ENCODE measurements at regions not wholly inside any gene's neighbourhood (a gene's known extent, or its start where the extent isn't known, plus 50 kb on each side); places are given as distances from the start of the nearest gene placed in this dataset.
A peak's percentile ranks its signal among the peaks of the same experiment; 100 is the strongest.

DNA sequence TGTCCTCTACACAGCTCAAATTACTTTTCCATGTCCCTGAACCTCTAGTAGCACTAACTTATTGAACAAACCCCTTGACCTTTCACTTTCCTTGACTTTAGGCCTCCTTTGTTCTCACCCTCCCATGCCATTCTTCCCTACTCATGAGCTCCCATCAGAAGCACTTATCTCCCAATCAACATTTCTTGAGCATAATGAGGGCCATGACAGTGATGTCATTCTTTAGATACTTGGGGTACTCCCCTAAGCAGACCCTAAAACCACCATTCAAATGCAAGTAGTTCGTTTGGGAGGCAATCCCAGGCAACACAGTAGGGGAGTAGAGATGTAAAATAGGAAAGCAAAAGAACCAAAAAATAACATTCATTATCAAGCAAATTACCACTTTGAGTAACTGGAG is 115.9 kb upstream of the ARHGAP28 start:
- DNase-seq, result no peak

DNA sequence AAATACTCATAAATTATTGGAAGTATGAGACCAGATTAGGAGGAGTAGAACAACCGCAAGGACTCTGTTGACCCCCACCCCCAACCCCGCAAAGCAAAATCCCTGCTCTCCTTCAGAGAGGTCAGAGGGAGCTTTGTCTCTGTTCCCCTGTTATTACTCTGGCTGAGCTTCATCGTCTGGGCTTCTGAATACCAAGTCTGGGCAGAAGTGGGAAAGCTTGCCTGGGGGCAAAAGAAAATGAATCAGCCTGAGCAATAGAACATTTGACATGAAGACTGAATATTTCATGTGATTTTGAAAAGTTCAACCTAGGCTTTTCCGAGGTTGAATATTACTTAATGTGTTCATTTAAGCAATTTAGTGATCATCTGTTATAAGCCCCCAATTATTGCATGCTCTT is 114.6 kb upstream of the ARHGAP28 start:
- no peak for DNase-seq

DNA sequence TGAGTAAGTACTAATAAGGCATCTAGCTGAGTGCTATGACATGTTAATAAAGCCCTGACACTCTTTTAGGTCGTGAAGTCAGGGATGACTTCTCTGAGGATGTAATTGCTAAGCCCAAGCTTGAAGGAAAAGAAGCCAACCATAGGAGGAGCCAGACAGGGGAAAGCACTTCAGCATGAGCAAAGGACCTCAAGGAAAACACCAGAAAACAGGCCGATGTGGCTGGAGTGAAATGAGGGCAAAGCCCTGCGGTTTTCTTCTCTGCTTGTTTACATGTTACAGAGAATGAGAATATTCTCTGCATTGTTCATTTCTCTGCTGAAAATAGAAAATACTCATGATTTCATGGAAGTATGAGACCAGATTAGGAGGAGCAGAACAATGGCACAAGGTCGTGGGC is 112.5 kb upstream of the ARHGAP28 start:
- DNase-seq, result no peak

DNA sequence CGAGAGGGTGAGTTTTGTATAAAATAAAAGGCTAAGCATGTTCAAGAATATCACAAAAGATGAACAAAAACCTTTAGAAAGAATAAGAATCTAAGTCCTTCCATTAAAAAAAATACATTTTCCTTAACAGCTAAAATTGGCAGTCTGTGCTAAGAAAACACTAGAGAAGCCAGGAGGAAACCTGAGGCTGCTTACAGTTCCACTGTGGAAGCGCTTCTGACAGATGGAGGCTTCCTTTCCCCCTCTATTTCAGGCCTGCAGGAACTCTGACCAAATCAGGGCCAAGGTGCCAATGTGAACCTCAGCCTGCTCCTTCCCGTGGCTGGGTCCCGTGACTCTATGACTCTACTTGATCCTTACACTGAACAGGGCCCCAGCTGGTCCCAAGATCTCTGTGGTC is 108.1 kb upstream of the ARHGAP28 start:
- DNase-seq, result no peak

DNA sequence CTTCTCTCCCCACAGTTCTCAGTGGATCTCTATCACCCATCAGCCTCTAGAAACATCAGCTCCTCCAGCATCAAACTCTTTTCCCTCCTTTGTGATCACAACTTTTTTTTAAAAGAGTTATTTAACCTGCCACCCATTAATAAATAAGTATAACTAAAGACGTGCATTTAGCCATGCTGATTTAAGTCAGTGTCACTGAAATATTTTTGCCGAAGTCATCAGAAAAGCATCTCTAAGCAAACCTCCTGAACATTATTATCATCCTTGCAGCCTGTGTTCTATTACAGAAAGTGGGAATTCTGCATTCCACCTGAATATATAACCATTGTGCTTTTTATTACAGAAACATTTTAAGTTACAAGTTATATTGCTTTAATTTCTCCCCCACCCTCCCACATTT is 106.2 kb upstream of the ARHGAP28 start:
- no peak for DNase-seq

DNA sequence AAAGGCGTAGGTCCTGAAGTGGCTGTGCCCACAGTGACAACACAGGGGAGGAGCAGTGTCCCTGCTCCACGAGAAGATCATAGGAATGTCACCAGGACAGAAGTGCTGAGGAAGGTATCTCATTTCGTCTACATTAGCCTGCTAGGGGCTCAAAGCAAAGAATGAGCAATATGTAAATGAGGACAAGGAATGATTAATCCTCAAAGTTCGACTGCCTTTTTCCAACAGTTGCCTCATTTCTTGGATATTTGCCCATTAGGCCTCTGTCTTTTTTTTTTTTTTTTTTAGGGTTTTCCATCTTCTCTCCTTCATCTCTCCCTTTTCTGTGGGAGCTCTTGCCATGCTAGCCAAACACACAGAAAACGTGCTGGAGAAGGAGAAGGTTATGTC is 105.2 kb upstream of the ARHGAP28 start:
- peak; percentile 52 for DNase-seq

DNA sequence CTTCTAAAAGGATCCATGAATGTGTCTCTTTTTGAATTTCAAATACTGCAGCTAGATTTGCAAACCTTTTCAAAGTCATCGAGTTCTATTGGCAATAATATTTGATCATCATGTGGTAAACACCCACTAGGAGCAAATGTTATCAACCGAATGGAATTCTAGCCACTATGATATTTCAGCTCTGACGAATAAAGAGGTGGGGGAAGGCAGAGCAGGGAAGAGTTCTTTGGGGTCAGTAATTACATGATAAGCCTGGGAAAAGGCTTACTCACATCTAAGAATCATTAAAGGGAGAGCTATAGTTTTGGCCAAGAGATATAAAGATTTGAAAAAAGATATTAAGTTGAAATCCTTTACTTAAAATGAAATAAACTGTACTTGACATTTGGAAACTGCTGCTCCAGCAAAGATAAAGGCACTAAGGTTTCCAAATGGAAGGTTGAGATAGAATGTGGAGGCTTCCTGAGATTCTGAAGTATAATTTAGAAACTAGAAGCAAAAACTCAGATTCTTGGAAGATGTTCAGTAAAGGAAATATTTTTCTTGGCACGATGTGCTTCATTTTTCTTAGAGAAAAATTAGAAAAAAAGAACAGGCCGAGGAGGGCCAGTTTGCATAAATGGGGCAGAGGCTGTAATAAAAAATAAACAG is 104.7 kb upstream of the ARHGAP28 start:
- no peak for DNase-seq

DNA sequence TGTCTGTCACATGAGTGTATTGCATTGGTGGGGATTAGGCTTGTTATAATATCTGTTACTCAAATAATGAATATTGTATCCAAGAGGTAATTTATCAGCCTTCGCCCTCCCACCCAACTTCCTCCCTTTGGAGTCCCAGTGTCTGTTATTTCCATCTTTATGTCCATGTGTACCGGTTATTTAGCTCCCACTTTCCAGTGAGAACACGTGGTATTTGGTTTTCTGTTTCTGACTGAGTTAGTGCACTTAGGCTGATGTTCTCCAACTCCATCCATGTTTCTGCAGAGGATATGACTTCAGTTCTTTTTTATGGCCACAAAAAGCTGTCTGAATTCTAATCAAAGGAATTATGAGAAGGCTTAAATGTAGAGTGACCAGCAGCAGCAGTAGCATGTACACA is 104.0 kb upstream of the ARHGAP28 start:
- no peak for DNase-seq

DNA sequence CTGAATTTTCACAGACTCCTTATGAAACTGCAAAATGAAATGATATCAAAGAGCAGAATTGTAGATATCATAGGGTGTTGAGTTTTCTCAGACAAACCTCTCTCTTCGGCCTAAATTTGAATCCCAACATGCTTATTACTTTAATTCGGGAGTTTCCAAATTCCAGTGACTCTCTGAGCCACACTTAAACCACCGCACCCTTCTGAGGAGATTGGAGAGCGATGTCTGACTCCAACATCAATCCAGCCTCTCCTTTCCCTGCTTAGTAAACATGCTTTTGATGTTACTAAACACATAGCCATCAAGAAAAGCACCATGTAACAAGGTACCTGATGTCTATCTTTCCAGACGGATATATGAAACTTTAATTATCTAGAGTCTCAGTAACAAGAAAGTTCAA is 103.1 kb upstream of the ARHGAP28 start:
- no peak for DNase-seq

DNA sequence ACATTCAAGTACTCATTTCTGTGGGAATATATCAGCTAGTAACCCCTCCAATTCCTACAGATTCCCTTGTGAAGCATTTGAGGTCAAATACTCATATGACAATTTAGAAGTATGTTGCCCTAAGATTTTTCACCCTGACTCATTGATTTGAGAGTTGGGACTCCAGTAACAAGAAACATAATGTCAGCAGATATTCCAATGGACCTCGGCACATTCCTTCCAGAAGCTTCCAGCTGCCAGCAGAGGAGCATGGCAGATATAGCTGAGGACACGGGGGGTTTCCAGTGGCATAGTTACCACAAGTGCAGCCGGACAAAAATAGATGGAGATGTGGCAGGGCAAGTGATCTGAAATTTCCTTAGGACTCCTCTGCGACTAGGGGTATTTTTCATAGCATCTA is 101.9 kb upstream of the ARHGAP28 start:
- no peak for DNase-seq

DNA sequence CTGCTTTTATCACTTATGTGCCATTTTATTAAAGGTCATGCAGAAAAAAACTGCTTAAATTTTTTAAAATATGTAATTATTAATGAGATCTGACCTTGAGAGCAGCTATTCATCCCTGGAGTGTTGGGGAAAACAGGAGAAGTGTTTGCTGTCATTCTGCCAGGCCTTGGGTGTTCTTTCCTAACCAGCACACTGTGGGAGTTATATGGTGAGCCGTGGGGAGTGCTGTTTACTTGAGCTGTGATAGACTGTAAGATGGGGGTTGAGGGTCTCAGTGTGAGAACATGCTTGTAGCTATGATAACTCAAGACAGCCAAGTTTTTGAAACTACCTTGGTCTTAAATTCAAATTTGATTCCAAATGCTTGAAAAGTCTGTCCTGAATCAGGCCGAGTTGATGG is 101.3 kb upstream of the ARHGAP28 start:
- DNase-seq, result no peak

DNA sequence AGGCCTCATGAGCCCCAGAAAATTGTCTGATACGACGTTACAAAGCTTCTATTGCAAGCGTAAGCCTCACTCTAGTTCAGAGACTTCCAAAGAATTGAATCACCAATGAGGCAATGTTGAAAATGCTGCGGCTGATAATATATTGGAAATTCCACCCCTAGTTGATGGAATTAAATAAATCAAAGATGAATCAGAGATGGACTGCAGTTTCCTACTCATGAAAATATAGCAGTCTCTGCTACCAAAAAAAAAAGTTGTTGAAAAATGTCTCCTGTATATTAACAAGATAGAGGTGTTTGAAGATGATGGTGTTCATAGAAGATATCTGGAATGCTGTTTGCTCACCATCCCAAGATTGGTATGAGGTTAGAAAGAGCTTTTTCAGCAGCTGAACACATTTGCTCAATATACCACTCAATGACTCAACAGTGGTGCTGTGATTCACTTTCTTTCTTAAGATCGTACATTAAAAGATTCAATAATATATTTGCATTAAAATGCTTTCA is 99.8 kb upstream of the ARHGAP28 start:
- no peak for DNase-seq

DNA sequence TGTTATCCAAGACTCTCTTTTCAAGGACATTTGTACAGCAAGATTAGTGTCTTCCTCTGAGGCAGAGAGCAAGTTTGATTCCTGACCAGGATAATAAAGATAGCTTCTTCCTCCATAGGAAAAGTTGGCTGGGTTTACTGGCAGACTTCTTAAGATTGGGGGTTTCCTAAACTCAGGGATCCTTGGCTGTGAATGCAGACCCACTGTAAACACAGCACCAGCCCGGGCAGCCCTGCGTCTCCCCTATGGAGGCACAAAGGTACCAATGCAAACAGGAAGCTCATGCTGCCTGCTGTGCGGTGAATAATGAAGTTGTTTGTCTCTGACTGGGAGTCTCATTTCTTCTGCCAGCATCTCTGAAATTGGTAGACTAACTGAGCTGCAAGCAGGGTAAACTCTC is 96.2 kb upstream of the ARHGAP28 start:
- peak; percentile 36 for DNase-seq

DNA sequence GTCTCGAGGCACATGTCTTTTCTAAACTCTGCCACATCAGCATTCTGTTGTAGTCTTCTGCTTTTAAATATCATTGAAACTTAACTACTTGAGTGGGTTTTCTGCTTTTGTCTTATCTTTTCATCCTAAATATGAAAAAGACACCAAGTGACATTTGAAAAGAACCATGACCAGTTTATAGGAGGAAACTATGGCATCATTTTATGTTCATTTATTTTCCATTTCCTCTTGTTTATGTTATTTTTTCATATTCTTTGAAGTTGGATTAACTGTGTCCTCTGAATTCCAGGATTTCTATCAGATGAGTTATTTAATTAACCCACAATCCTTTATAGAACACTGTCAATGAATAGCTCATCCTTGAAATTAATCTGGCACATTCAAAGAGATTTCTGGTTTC is 93.4 kb upstream of the ARHGAP28 start:
- DNase-seq, result no peak

DNA sequence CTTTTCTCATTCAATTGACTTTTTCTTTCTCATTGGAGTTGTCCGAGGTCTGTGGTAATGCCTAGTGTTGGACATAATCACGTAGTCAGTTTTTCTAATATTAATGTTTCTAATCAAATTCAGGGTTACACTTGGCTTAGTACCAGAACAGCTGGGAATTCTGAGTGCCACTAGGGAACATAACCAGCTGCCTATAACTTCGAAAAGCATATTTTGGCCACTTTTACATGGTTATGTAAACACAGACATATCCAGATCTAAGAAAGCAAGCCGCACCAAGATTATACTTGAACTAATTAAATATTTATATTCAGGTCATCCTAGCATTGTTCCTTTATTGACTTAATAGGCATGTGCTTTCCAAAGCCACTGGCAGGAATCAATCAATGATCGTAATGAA is 91.1 kb upstream of the ARHGAP28 start:
- peak; percentile 48 for DNase-seq

DNA sequence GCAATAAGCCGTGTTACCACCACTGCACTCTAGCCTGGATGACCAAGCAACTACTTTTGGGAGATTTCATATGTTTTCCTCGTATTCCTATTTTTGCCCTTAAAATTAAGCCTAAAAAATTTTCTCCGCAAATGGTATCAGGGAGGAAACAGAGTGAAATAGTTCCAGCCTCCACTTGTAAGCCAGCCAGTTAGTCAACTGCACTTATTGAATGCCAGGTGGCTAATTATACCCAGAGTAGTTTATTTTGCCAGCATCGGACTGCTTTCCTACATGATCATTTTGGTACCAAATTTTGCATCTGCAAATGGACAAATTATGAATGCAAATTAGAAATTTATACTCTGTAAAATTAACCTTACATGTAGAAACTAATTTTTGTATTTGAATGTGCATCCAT is 90.2 kb upstream of the ARHGAP28 start:
- no peak for DNase-seq

DNA sequence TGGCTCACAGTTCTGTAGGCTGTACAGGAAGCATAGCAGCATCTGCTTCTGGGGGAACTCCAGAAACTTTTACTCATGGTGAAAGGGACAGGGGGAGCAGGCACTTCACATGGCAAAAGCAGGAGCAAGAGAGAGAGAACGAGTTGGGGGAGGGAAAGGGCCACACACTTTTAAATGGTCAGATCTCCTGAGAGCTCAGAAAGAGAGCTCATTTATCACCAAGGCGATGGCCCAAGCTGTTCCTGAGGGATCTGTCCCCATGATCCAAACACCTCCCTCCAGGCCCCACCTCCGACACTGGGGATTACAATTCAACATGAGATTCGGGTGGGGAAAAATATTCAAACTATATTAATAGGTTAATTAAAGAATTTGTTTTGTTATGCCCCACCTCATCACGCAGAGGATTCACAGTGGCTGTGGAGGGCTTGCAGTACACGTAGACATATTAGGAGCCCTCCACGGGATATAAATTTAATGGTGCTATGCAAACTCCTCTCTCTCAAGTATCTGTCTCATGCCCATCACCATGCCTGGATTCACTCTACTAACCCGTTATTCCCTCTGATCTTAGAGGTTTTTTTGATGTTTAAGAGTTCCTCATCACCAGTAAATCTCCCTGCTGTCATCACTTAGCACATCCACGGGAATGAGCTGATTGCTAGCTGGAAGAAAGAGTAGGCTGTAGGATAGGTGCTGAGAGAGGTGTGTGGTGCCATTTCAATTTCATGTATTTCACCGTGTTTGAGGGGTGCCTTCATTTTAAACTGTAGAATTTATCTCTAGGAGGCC is 84.5 kb upstream of the ARHGAP28 start:
- DNase-seq, result no peak

DNA sequence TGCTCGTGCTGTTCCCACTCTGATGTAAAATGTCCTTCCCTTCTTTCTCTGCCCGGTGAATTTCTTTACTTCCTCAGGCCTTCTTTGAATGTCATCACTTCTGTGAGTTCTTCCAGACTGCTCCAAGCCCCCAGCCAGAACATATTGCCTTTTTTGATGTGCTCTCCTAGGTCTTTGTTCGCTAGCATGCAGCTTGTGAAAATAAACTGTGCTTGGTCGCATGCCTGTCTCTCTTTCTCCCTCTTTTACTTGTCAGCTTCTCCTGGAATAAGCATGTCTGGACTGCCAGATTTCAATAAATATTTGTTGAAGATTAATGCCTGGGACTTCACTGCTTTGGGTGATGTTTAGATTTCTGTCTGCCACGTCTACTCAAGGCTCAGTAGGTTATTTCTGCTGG is 82.7 kb upstream of the ARHGAP28 start:
- no peak for DNase-seq

DNA sequence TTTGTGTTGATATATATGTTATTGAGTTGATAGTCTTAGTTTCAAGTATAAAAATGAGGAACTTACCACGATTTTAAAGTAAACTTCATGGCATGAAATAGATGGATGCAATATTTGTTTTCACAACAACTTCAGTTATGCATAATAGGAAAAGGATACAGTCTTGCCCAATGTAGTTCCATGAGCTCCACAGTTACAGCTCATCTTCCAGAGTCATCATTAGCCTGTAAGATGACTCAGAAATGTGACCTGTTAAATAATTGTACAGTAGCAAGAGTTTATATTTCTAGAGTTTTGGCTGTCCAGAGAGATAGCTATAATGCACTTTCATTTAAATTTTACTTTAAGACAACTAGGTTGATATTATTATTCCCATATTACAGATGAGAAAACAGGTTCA is 80.9 kb upstream of the ARHGAP28 start:
- DNase-seq, result no peak

DNA sequence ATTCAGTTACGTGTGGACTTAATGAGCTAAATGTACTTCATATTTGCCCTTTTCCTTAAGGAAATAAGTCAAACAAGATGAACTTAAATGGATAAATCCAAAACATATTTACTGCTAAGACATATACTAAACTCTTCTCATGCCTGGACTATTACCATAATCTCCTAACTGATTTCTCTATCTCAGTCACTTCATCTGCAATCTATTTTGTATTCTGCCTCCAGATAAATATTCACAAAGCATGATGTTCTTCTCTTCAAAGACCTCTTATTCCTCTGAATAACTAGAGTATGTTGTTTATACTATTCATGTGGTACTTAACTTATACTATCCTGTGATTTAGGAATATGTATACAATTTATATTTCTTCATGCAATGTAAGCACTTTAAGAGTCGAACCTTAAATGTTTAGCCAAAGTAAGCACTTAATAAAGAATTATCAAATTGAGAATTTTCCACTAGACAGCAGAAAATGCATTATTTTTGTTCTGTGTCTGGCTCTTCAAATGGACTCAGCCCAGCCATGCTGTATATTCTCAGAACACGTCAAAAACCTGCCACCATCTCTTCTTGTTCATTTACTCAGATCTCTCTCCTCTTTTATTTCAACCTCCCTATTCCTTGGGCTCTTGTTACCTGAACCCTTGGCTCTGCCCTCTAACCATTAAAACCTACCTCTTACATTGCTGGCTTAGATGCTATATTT is 79.9 kb upstream of the ARHGAP28 start:
- DNase-seq, result no peak

DNA sequence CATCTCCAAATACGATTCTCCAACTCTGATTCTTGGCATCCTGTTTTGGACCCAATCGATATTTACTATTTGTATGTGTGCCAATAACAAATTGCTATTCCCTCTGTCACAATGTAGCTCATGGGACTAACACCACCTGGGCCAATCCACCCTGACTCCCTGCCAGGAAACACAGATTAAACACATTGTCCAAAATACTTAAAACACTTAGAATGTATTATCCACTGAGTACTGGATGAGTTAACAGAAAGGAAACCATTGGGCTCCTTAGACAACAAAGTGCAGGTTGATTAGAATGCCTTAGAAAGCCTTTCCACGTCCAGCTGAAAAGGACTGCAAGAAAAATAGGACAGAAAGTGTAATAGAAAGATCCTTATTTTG is 79.4 kb upstream of the ARHGAP28 start:
- no peak for DNase-seq

DNA sequence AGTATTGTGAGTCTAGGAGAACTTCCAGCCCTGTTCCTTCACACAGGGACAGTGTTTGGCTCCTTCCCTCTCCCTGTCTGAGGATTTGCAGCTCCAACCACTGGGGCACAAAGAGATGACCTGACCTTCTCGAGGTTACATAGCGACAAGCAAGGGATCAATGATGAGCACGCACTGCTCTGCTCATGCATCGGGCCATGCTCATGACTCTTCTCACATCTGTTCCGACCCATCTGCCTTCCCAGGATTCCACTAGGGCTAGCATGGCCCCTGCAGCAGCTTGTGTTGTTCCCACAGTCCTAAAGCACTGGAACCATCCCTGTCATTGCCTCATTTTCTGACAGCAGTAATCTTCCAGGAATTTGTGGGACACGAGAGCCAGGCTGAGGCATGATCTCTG is 78.8 kb upstream of the ARHGAP28 start:
- no peak for DNase-seq

DNA sequence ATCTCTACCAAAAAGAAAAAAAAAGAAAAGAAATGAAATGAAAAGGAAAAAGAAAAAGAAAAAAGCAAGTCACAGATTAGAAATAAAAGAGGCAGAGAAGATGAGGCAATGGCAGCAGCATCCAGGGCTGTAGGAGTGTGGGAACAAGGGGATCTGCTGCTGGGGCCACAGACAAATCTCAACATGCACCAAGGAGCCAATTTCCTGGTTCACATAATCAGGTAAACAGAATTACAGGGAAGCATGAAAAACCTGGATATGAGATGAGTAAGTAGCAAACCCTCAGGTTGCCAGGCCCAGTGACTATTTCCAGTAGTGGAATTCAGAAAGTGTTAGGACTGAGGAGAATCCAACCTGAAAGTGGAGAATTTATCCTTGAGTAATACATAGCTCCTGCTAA is 77.4 kb upstream of the ARHGAP28 start:
- no peak for DNase-seq

DNA sequence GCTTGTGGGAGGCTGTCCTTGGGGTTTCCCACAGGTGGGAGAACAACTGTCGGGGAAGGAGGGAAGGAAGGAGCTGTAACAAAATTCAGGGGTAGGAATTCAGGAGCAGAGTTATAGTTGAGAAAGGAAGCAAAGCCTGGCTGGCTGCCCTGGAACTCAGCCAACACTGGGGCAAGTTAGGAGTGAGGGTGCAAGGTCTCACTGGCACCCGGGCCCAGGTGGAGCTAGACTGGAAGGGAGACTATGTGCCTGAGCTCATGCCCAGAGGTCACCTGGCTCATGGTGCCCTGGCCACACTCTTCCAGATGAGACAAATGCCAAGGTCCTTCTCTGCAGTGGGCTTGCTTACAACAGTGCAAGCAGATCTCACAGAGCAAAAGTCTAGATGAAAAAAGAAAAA is 75.6 kb upstream of the ARHGAP28 start:
- no peak for DNase-seq
